ENCODE measurements at regions not wholly inside any gene's neighbourhood (a gene's known extent, or its start where the extent isn't known, plus 50 kb on each side); places are given as distances from the start of the nearest gene placed in this dataset.

GRCh38 chr17:71917715-71918114 is 203.1 kb upstream of the SOX9 start:
- H2BK12ac ChIP-seq (ENCODE audit: low read depth, low read length), result no peak overlapping the region
- no peaks in the 10 kb centered on the region for H3K4me1 ChIP-seq (replicated peaks in 1 of 4; ENCODE audit: control insufficient read depth in 3 of 4, insufficient read depth in 4 of 4, low read length in 3 of 4)
- no peaks in the 10 kb centered on the region for H3K36me3 ChIP-seq (ENCODE audit: control insufficient read depth in 2 of 4, insufficient read depth in 4 of 4, low read length in 3 of 4)
- no peak overlapping the region for H3K18ac ChIP-seq (ENCODE audit: extremely low read depth, low read length)
- no peak overlapping the region for H2BK5ac ChIP-seq (ENCODE audit: low read depth, low read length)
- H2AFZ ChIP-seq (ENCODE audit: low read length), result no peak overlapping the region; the same call in 1 of the 2 replicates
- H2BK20ac ChIP-seq (ENCODE audit: low read length), result no peak overlapping the region
- no peak overlapping the region for H4K5ac ChIP-seq (ENCODE audit: insufficient read length, low read depth, low read length)
- no peak overlapping the region for H3K14ac ChIP-seq (ENCODE audit: insufficient read length)
- H2BK120ac ChIP-seq (replicated peaks; ENCODE audit: low read depth, low read length), result no peak overlapping the region
- H4K91ac ChIP-seq (replicated peaks; ENCODE audit: insufficient read length, low read length), result no peak overlapping the region
- H3K79me1 ChIP-seq (ENCODE audit: low read depth, low read length), result no peaks in the 10 kb centered on the region
- H4K8ac ChIP-seq (ENCODE audit: extremely low read depth, insufficient read depth, low read length), result no peak overlapping the region
- H3K23ac ChIP-seq (ENCODE audit: insufficient read length), result no peak overlapping the region
- H3K4ac ChIP-seq (replicated peaks; ENCODE audit: insufficient read length, low read depth, low read length), result no peak overlapping the region
- H3K4me2 ChIP-seq (ENCODE audit: insufficient read depth in 1 of 2, low read depth in 2 of 2, low read length in 2 of 2), result no peak overlapping the region
- no peaks in the 10 kb centered on the region for H4K20me1 ChIP-seq (replicated peaks in 1 of 2; ENCODE audit: control insufficient read depth in 1 of 2, insufficient read depth in 2 of 2, low read length in 2 of 2)
- H2BK15ac ChIP-seq (ENCODE audit: low read length), result no peak overlapping the region
- no peaks in the 10 kb centered on the region for H3K79me2 ChIP-seq (ENCODE audit: control insufficient read depth in 1 of 2, insufficient read depth in 2 of 2, low read length in 2 of 2)
- H3K27ac ChIP-seq (ENCODE audit: low read depth, low read length), result no peak overlapping the region
- no peak overlapping the region for H3K9ac ChIP-seq (replicated peaks in 1 of 4; ENCODE audit: extremely low read depth in 1 of 4, low read depth in 3 of 4, low read length in 3 of 4)
- H3K9me3 ChIP-seq (ENCODE audit: insufficient read depth in 2 of 2, low read depth in 1 of 2, low read length in 1 of 2), result no peaks in the 10 kb centered on the region
- no peak overlapping the region for H3K4me3 ChIP-seq (ENCODE audit: extremely low read depth in 1 of 4, insufficient read depth in 2 of 4, low read depth in 3 of 4, low read length in 4 of 4)
- no peaks in the 10 kb centered on the region for H3K27me3 ChIP-seq (replicated peaks in 1 of 4; ENCODE audit: control insufficient read depth in 3 of 4, extremely low read depth in 1 of 4, insufficient read depth in 3 of 4, low read length in 3 of 4)
- no peaks in the 10 kb centered on the region for H3K23me2 ChIP-seq (ENCODE audit: low read depth, low read length)
- DNase-seq (ENCODE audit: low read depth in 1 of 2, low spot score in 2 of 2), result no peak
- WGBS, 2 experiments (ENCODE audit: extremely low coverage in 1 of 2, insufficient coverage in 1 of 2, insufficient read length in 1 of 2, insufficient replicate concordance in 2 of 2, low coverage in 1 of 2, low lambda C conversion rate in 2 of 2, missing lambda C conversion rate in 1 of 2), result 96% methylated on average over 2 of the region's 2 CpGs; no CpG with 5 or more reads in 1 of the 2 experiments
- H2AK5ac ChIP-seq (ENCODE audit: low read depth, low read length), result no peak overlapping the region
- ChIA-PET CTCF (ENCODE audit: partially characterized antibody) (interaction anchor here (2.5 kb wide), 1 partner anchor 10 kb away, joined by 6 read pairs; no protein-coding TSS in a partner anchor), POLR2A (ENCODE audit: partially characterized antibody) (no interaction called here)
- no peak overlapping the region for H3K56ac ChIP-seq (replicated peaks; ENCODE audit: insufficient read length, low read depth, low read length)
- FAIRE-seq, result no peak
- TF ChIP-seq NRF1 (IDR thresholded peaks at IDR 0.05; ENCODE audit: low read depth, low read length) (no peak), USF2 (IDR thresholded peaks at IDR 0.05; ENCODE audit: low read length) (no peak), CEBPB (IDR thresholded peaks at IDR 0.05; ENCODE audit: low read depth, low read length) (no peak), SP4 (IDR thresholded peaks at IDR 0.05; ENCODE audit: low read length) (no peak), E2F6 (IDR thresholded peaks at IDR 0.05) (no peak), ATF2 (IDR thresholded peaks at IDR 0.05; ENCODE audit: low read length) (no peak), CTBP2 (IDR thresholded peaks at IDR 0.05; ENCODE audit: borderline replicate concordance, insufficient read depth, insufficient read length, low read length) (no peak), FOSL1 (IDR thresholded peaks at IDR 0.05; ENCODE audit: insufficient read depth, low read depth, low read length) (no peak)
